Tibial nerve (tissue), 4 donors: ENCODE measurements at regions not wholly inside any gene's neighbourhood (a gene's known extent, or its start where the extent isn't known, plus 50 kb on each side); places are given as distances from the start of the nearest gene placed in this dataset.

Experiments used
- DNase-seq, 2 donors: peaks; one replicate each; pipeline ENCODE4 v3.0.0-alpha.2; 2019; ENCODE audit warnings: low spot score in 2 of 2
- H3K27ac ChIP-seq, 4 donors: fragments of 200-600 bp; sonication (generic) in 3 of 4; one replicate each; pipeline ENCODE4 v1.5.1; 2017 to 2019; ENCODE audit warnings: mild to moderate bottlenecking in 1 of 4
- H3K27me3 ChIP-seq, 2 donors: fragments of 200-600 bp; sonication (generic) in 1 of 2; one replicate each; pipeline versions ENCODE4 v1.5.1 to v1.6.0; 2017 to 2019
- H3K36me3 ChIP-seq, 3 donors: fragments of 200-600 bp; sonication (generic); one replicate each; pipeline ENCODE4 v1.5.1; 2018 to 2019
- H3K4me1 ChIP-seq, 4 donors: fragments of 200-600 bp; sonication (generic) in 3 of 4; one replicate each; pipeline ENCODE4 v1.5.1; 2017 to 2019
- H3K4me3 ChIP-seq, 4 donors: fragments of 200-600 bp; sonication (generic) in 3 of 4; one replicate each; pipeline ENCODE4 v1.5.1; 2017 to 2019; ENCODE audit warnings: mild to moderate bottlenecking in 1 of 4, moderate library complexity in 1 of 4
- H3K9me3 ChIP-seq, 4 donors: fragments of 200-600 bp; sonication (generic) in 3 of 4; one replicate each; pipeline ENCODE4 v1.5.1; 2017 to 2019
- EP300 ChIP-seq, 2 donors: sonication (generic); formaldehyde crosslinking; IDR thresholded peaks; one replicate each; pipeline ENCODE4 v1.6.1; 2017; ENCODE audit warnings: antibody characterized with exemption in 2 of 2, mild to moderate bottlenecking in 1 of 2
- POLR2A ChIP-seq, 2 donors: fragments of 450-650 bp; IDR thresholded peaks; one replicate each; pipeline ENCODE4 v1.6.1; 2017; ENCODE audit warnings: antibody characterized with exemption in 2 of 2, mild to moderate bottlenecking in 2 of 2, moderate library complexity in 2 of 2
- WGBS, 2 donors: methylation state at CpG; one replicate each; pipeline ENCODE4 v1.1.5; 2018; 5-methylcytosine and 5-hydroxymethylcytosine counted together
- TF ChIP-seq, protein P1 (sequence below), 5 experiments: fragments of 200-600 bp in 3 of 5; fragments of 450-650 bp in 2 of 5; sonication (generic) in 3 of 5; IDR thresholded peaks; one replicate each; pipeline ENCODE4 v1.5.1; 2016 to 2019; ENCODE audit warnings: antibody characterized with exemption in 5 of 5, mild to moderate bottlenecking in 3 of 5, moderate library complexity in 2 of 5

DNA sequence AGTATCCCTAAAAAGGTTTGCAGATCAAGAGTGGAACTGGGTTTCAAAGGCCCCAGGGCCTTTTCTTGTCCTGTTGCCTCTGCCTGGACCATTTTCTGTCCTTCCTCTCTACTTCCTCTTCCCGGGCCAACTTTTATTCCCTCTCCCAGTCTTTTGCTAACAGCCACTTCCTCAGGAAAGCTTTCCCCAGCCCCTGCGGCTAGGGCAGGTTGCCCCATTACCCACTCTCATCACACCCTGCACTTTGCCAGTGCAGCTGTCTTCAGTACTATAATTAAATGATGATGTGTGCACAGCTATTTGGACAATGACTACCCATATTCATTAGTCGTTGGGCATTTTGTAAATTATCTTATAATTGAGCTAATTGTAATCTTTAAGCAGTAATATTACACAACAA, 150.5 kb upstream of the THBS1 start:
- Histone ChIP-seq H3K36me3 (no peaks in the 10 kb centered on the region), H3K27ac (peak overlapping the region in 1 of 4 donors; percentile 4), H3K4me3 (no peak overlapping the region), H3K4me1 (peaks cover 0 to 34% (median 19%) of the 10 kb centered on the region in 4 donors), H3K9me3 (no peaks in the 10 kb centered on the region), H3K27me3 (no peaks in the 10 kb centered on the region)
- TF ChIP-seq POLR2A (IDR thresholded peaks at IDR 0.05) (no peak), EP300 (IDR thresholded peaks at IDR 0.05) (no peak)
- TF ChIP-seq, protein P1, sequence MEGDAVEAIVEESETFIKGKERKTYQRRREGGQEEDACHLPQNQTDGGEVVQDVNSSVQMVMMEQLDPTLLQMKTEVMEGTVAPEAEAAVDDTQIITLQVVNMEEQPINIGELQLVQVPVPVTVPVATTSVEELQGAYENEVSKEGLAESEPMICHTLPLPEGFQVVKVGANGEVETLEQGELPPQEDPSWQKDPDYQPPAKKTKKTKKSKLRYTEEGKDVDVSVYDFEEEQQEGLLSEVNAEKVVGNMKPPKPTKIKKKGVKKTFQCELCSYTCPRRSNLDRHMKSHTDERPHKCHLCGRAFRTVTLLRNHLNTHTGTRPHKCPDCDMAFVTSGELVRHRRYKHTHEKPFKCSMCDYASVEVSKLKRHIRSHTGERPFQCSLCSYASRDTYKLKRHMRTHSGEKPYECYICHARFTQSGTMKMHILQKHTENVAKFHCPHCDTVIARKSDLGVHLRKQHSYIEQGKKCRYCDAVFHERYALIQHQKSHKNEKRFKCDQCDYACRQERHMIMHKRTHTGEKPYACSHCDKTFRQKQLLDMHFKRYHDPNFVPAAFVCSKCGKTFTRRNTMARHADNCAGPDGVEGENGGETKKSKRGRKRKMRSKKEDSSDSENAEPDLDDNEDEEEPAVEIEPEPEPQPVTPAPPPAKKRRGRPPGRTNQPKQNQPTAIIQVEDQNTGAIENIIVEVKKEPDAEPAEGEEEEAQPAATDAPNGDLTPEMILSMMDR (IDR thresholded peaks at IDR 0.05): no peak
- WGBS, 2 donors: 74 to 82% methylated on average over 3 of the region's 3 CpGs
- no peak for DNase-seq

DNA sequence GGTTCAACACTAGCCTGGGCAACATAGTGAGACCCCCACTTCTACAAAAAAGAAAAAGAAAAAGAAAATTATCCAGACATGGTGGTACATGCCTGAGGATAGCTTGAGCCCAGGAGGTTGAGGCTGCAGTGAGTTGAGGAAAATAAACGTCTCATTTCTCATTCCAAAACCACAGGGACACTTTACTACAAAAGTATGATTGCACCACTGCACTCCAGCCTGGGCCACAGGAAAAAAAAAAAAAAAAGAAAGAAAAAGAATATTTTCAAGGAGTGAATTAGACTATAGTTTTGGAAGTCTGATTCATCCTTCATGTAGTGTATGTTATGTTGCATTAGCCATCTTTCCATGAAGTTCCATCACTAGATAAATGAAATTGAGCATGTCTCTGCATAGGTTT, 149.5 kb upstream of the THBS1 start:
- no peak for DNase-seq
- 41 to 45% methylated on average over 1 of the region's 1 CpG for WGBS, 2 donors
- Histone ChIP-seq H3K4me3 (no peak overlapping the region), H3K36me3 (no peaks in the 10 kb centered on the region), H3K27ac (no peak overlapping the region), H3K9me3 (no peaks in the 10 kb centered on the region), H3K27me3 (no peaks in the 10 kb centered on the region), H3K4me1 (peaks cover 0 to 37% (median 20%) of the 10 kb centered on the region in 4 donors)
- no peak for TF ChIP-seq EP300 (IDR thresholded peaks at IDR 0.05)
- TF ChIP-seq POLR2A (IDR thresholded peaks at IDR 0.05): no peak
- TF ChIP-seq, protein P1 (IDR thresholded peaks at IDR 0.05): no peak

- Histone ChIP-seq H3K4me3 (no peak overlapping the region), H3K4me1 (peaks cover 0 to 37% (median 20%) of the 10 kb centered on the region in 4 donors), H3K27me3 (no peaks in the 10 kb centered on the region), H3K9me3 (no peaks in the 10 kb centered on the region), H3K36me3 (no peaks in the 10 kb centered on the region), H3K27ac (no peak overlapping the region)
- 63 to 64% methylated on average over 1 of the region's 1 CpG for WGBS, 2 donors
- DNase-seq: no peak
- TF ChIP-seq, protein P1 (IDR thresholded peaks at IDR 0.05): no peak
- TF ChIP-seq POLR2A (IDR thresholded peaks at IDR 0.05) (no peak), EP300 (IDR thresholded peaks at IDR 0.05) (peak in 1 of 2 donors; percentile 52)
These were observed 148.9 kb upstream of the THBS1 start for GRCh38 chr15:39432026-39432425.

DNA sequence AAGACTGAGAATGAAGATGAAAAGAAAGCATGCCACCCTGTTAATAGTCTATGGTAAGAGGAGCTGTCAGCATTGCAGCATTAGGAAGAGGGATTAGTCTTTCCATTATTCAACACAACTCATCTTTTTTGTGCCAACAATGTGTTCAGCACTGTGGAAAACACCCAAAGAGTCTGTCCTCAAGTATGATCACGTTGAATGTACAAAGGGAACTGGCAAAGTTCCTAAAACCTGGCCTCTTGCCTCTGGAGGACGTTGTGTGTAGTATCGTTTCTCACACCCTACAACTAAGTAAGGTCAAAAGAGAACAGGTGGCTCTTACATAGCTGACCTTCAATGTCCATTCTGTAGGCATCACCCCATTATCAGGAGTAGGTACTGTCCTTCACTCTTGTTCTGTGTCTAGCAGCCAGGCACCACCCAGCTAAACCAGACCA, 147.9 kb upstream of the THBS1 start:
- H3K4me3 ChIP-seq: no peak overlapping the region
- 59 to 62% methylated on average over 3 of the region's 3 CpGs for WGBS, 2 donors
- H3K27ac ChIP-seq: no peak overlapping the region
- no peaks in the 10 kb centered on the region for H3K27me3 ChIP-seq
- peaks cover 0 to 37% (median 20%) of the 10 kb centered on the region in 4 donors for H3K4me1 ChIP-seq
- no peaks in the 10 kb centered on the region for H3K9me3 ChIP-seq
- no peak for DNase-seq
- no peaks in the 10 kb centered on the region for H3K36me3 ChIP-seq
- no peak for TF ChIP-seq EP300 (IDR thresholded peaks at IDR 0.05)
- TF ChIP-seq POLR2A (IDR thresholded peaks at IDR 0.05): no peak
- TF ChIP-seq, protein P1 (IDR thresholded peaks at IDR 0.05): no peak

DNA sequence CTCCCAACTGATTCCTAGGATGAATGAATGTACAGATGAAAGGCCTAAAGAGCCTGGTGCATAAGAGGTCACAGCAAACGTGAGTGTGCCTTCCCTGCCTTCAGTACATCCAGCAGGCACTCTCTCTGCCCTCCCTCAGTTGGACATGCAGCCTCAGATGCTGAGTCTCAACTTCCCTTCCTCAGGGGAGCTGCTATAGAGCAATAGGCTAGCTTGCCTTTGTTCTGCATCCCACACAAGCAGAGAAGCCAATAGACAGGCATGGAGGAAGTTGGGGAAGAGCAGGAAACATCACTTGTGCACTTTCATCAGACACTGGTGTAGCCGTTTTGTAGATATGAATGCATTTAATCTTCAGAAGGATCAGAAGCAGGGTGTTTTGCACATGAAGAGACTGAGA, 147.5 kb upstream of the THBS1 start:
- H3K4me1 ChIP-seq: peaks cover 0 to 37% (median 20%) of the 10 kb centered on the region in 4 donors
- H3K27ac ChIP-seq: peak overlapping the region in 1 of 4 donors; percentile 6
- H3K36me3 ChIP-seq: no peaks in the 10 kb centered on the region
- H3K27me3 ChIP-seq: no peaks in the 10 kb centered on the region
- DNase-seq: no peak
- H3K4me3 ChIP-seq: no peak overlapping the region
- no peak for TF ChIP-seq EP300 (IDR thresholded peaks at IDR 0.05)
- TF ChIP-seq, protein P1 (IDR thresholded peaks at IDR 0.05): no peak
- TF ChIP-seq POLR2A (IDR thresholded peaks at IDR 0.05): no peak
- 51 to 59% methylated on average over 2 of the region's 2 CpGs for WGBS, 2 donors
- H3K9me3 ChIP-seq: no peaks in the 10 kb centered on the region
